GM19043 (cell line): ENCODE measurements at regions not wholly inside any gene's neighbourhood (a gene's known extent, or its start where the extent isn't known, plus 50 kb on each side); places are given as distances from the start of the nearest gene placed in this dataset.

Source experiments
- ATAC-seq: cut with Tn5 transposase; IDR thresholded peaks from one replicate; pipeline ENCODE4 v1.9.1; 2021; ENCODE audit warnings: low read depth; ENCODE audit not compliant: unreplicated experiment

DNA sequence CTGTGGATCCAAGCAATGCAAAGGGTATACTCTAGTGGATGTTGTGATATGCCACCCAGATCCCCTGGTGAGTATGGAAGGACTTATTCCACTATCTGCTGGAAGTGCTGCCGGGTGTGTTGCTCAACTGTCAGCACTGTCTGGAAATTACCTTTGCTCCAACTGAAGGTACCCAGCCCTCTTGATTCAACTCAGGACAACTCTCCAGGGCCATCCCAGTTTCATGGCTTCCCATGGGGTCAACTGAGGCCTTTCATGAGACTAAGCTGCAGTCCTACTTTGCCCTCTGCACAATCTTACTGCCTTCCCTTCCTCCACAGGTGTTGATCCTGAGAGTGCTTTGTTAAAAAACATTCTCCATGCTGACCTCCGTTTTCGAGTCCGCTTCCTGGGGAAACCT lies 99.8 kb downstream of the SPRY1 start:
- ATAC-seq, result no peak

- no peak for ATAC-seq
These were observed 100.7 kb downstream of the SPRY1 start for GRCh38 chr4:123497340-123497739.

GRCh38 chr4:123501733-123502132 lies 105.1 kb downstream of the SPRY1 start:
- no peak for ATAC-seq

DNA sequence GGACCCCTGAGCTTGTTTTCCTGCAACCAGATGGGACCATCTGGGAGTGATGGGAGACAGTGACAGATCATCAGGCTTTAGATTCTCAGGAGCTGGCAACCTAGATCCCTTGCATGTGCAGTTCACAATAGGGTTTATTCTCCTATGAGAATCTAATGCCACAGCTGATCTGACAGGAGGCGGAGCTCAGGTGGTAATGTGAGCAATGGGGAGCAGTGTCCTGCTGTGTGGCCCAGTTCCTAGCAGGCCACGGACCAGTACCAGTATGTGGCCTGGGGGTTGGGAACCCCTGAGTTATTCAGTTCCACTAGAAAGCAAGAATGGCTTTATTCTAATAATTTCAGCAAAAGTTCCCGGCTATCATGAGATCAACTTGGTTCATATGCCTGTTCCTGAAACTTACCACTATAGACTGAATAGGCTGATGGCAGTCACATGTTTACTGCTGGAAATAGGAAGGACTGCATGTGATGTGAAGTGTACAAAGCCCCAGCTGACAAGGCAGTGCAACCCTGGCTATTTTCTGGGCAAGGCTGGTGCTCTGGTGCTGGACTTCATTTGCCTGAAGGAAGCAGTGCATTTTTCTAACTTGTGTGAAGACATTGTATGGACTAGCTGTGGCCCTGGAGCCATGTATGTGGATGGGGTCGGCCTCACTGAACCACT lies 107.2 kb downstream of the SPRY1 start:
- no peak for ATAC-seq

DNA sequence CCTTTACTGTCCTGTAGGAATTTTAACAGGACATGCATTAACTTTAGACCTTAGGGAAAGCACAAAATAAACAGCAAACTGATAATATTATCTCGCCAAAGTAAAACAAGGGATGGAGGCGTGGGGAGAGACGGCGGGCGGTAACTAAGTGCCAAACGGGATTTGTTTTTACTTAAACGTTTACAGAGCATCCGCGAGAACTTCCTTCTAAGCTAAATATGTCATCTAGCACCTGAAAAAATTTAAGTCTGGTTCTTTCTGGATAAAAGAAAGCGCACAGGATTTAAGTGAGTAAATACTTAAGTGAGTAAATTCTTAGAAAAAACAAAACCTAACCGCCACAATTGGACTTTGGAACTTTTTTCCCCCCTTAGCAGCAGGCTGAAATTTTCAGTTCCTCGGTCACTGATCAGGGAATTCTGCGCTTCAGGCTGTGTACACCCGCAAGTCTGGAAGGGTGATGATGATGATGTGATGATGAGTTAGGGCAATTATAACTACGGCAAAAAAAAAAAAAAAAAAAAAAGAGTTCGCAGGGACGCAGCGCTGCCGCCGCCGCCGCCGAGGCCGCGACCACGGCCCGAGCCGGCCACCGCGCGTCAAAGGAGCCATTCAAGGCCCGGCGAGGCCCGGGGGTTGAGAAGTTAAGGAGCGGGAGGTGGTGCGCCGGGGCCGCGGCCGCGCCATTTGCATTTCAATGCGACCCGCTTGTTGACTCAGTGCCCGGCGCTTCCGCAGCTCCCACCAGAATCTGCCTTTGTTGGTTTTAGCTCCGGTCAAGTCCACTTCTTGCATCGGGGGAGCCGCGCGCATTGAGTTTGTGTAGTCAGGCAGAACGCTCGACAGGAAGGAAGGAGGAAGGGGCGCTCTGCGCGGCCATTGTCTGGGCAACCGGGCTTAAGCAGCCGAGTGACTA lies 108.8 kb downstream of the SPRY1 start:
- peak; percentile 55 for ATAC-seq

DNA sequence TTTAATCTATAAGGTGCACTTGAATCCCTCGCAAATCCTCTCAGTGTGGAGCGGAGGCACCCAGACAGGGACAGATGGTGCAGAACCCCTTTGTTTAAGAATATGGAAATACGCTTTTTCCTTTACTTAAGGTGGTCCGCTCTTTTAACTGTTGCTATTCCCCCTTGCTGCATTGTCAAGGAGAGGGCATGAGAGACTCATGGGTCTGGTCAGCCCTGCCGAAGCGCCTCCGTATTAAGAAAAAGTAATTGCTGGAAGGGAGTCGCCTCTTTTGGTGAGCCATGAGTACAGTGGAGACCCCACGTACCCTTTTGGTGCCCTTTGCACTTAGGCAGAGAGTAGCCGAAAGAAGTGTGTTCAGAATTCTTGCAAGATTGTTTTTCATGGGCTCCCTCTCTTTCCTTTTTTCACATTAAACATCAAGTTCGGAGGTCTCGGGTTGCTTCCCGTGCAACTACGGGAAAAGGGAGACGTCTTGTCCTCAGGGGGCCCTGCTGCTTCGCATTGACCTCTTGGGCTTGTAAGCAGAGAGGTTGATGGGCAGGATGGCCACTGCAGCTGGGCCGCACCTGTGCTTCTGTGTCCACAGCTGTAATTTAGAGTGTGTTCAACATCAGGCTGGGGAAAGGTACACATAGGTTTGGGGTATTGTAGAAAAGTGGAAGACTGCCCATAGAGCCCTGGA lies 109.6 kb downstream of the SPRY1 start:
- no peak for ATAC-seq

DNA sequence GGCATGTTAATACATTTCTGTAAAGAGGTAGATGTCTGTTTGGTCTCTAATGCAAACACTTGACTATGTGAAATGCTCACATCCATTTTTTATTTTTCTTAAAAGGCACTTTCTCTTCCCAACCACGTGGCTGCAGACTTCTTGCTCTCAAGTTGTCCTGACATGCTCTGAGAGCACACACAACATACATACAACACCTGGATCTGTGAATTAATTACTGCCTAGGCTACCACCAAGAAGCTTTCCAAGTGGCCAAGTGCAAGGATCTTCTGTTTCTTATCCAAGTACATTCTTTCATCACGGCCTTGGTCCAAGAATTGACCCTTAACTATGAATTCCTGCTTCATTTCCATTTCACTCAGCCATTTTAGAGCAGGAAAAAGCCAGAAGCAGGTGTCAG lies 110.8 kb downstream of the SPRY1 start:
- ATAC-seq, result no peak

DNA sequence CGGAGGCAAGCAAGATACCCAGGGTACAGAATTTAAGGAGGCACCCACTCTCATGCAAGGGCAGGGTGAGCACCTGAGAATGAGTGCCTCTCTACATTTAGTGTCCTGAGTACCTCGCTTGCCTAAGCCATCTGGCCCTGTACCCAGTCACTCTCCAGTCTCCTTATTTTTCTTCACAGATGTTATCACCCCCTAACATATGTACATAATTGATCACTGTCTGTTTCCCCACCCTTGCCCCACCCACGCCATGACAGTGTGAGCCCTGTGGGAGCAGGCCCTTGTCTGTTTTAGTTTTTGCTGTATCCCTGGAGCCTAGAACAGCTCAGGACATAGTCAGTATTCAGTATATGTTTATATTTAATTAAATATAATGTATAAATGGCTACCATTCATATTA lies 113.6 kb downstream of the SPRY1 start:
- ATAC-seq, result no peak

GRCh38 chr4:123510659-123511058 lies 114.1 kb downstream of the SPRY1 start:
- no peak for ATAC-seq

DNA sequence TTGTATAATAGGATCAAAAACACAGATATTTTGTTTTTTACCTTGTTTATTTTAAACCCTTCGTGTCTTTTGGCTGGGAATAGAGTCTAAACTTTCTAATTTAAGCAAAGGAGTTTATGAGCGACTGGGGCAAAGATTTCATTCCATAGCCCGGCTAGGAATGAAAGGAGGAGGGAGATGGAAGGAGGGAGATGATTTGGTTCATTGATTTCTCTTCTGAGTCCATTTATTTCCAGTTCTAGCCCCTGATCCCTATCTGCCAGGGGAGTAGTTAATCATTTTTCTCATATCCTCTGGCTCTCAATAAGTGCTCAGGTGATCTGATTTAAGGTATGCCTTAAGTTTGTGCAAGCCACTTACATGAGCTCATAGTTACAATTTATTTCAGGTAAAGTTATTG lies 120.0 kb downstream of the SPRY1 start:
- ATAC-seq, result no peak

DNA sequence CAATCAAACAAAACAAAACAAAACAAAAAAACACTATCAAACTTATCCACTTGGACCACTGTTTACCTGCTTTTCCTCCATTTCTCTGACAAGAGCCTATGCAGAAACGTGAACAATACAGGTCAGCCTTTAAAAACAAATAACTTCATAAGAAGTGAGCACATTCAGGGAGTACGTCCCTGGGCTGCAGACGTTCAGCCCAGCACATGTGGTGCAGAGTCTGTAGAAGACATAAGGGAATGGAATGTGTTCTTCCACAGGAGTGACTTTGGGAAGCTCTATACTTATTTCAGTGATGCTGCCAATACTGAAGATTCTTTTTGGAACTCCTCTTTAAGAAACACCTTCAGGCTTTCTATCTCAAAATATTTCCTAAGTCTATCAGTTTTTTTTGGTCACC lies 120.6 kb downstream of the SPRY1 start:
- ATAC-seq, result no peak

- ATAC-seq, result no peak
These were observed 121.4 kb downstream of the SPRY1 start for GRCh38 chr4:123517971-123518370.

- ATAC-seq, result no peak
These were observed 123.7 kb downstream of the SPRY1 start for GRCh38 chr4:123520325-123520724.

GRCh38 chr4:123522081-123522480 lies 125.5 kb downstream of the SPRY1 start:
- ATAC-seq, result no peak

- no peak for ATAC-seq
These were observed 126.1 kb downstream of the SPRY1 start for GRCh38 chr4:123522646-123523045.

- no peak for ATAC-seq
These were observed 128.5 kb downstream of the SPRY1 start for GRCh38 chr4:123524958-123525628.

- ATAC-seq, result no peak
These were observed 129.9 kb downstream of the SPRY1 start for GRCh38 chr4:123526511-123526910.

DNA sequence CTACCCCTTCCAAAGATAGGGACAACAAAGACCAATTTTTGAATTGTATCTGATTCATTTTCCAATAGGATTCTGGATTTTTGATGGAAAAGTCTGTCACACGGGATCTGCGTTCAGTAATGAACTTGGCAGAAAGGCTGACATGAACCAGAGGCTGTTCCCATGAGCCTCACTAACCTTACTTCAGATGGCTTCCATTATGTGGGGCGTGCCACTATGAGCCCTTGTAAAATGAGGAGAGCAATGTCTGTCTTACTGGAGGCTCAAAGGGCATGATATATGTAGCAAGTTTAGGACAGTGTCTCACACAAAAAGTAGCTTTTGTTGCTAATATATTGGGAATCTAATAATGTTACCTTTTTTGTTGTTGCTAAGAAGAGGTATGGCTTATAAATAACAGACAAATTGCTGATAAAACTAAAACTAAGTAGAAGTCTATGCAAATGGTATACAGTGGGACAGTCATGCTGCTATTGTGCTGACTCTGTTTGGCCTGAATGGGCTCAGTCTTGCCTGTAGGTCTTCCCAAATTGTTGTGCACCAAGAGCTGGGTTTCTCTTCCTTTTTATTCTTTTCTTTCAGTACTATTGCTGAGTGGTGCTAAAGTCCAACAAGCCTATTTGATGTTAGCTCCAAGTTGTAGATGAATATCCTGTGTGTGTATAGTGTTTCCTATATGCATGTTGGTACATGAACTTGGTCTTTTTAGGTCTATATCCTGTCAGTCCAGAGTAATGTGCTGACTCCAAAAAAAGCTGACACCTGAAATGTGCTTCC lies 132.1 kb downstream of the SPRY1 start:
- no peak for ATAC-seq

GRCh38 chr4:123529278-123529568 lies 132.6 kb downstream of the SPRY1 start:
- no peak for ATAC-seq

GRCh38 chr4:123530357-123530756 lies 133.8 kb downstream of the SPRY1 start:
- ATAC-seq, result no peak
